GM06990 (cell line): ENCODE measurements at regions not wholly inside any gene's neighbourhood (a gene's known extent, or its start where the extent isn't known, plus 50 kb on each side); places are given as distances from the start of the nearest gene placed in this dataset.

Experiments
- DNase-seq: peaks from one replicate; pipeline ENCODE4 v3.0.0-alpha.2; 2011; ENCODE audit not compliant: insufficient read length; ENCODE audit errors: extremely low read depth
- H3K27me3 ChIP-seq: replicated peaks from 2 replicates; pipeline ENCODE4 v1.6.0; 2011; ENCODE audit warnings: low read length; ENCODE audit not compliant: control insufficient read depth, insufficient read depth
- H3K36me3 ChIP-seq: 2 replicates; pipeline ENCODE4 v1.5.1; 2011; ENCODE audit warnings: low read length; ENCODE audit not compliant: control insufficient read depth, insufficient read depth
- H3K4me3 ChIP-seq: replicated peaks from 2 replicates; pipeline ENCODE4 v1.5.1; 2011; ENCODE audit warnings: low read depth, mild to moderate bottlenecking, control low read depth, low read length
- CTCF ChIP-seq: IDR thresholded peaks from 2 replicates; pipeline ENCODE4 v1.5.1; 2011; ENCODE audit warnings: low read length, control low read depth, mild to moderate bottlenecking, inconsistent platforms; ENCODE audit not compliant: insufficient read depth, poor library complexity, severe bottlenecking

DNA sequence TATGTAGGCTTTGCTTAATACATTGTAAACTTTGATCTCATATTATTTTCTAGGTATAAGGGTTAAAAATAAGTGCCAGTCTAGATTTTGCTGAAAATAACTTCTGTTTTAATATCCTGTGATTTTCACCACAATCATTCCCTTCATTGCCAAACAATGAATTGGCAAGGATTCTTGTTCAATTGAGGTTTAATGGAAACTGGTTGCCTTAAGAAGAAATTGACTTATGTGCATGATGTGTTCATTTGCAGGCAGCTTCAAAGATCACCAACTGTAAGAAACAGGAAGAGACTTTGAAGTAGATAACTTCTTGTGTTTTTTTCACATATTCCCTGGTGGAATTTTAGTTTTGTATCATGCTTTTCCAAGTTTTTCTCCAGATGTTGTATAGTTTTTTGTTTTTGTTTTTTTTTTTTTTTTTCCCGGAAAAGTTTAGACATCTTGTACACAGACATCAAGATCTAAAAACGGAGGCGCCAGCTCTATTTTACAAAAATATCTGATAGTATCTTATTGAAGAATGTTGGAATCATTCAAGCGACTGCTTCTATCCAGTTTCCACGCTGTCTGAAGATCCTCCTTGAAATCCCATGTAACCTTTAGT, 108.3 kb downstream of the POSTN start:
- no peaks in the 10 kb centered on the region for H3K27me3 ChIP-seq
- no peaks in the 10 kb centered on the region for H3K36me3 ChIP-seq
- DNase-seq = no peak
- TF ChIP-seq CTCF = no peak
- no peak overlapping the region for H3K4me3 ChIP-seq

DNA sequence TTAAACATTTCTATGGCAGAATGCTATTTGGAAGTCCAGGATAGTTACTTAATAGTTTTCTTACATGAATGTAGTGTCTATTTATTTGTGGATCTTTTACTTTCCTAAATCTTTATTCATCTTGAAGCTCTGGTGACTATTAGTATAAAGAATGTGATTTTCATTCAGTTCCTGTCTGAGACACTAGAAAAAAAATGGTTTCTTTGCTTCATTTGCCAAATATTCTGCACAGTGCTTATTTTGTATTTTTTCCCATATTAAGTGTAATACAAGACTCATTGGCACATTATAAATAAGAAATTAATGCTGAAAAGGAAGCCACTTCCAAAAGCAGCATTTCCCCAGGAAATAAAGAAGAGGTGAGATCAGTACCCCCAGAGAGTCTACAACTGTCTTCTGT, 109.8 kb downstream of the POSTN start:
- Histone ChIP-seq H3K27me3 (no peaks in the 10 kb centered on the region), H3K4me3 (no peak overlapping the region), H3K36me3 (no peaks in the 10 kb centered on the region)
- no peak for TF ChIP-seq CTCF
- no peak for DNase-seq

- no peak for TF ChIP-seq CTCF
- Histone ChIP-seq H3K4me3 (no peak overlapping the region), H3K27me3 (no peaks in the 10 kb centered on the region), H3K36me3 (no peaks in the 10 kb centered on the region)
- DNase-seq = no peak
These were observed 112.3 kb downstream of the POSTN start for GRCh38 chr13:37486171-37486681.

DNA sequence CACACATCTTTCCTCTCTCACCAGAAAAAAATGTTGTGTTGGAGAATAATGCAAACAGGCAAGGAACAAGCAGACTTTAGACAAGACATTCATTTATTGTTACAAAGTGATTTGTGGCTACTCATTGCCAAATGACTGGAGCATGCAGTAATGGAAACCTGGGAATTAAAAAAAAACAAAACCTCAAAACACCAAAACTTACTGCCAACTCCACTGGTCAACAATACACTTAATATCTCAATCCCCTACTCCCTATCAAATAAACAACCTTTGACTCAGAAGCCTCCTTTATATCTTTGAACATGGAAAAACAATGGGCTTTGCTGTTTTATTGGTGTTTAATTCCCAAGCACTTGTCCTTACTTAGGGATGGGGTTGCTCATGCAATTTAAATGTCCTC, 112.8 kb downstream of the POSTN start:
- DNase-seq = no peak
- no peaks in the 10 kb centered on the region for H3K27me3 ChIP-seq
- no peaks in the 10 kb centered on the region for H3K36me3 ChIP-seq
- no peak for TF ChIP-seq CTCF
- no peak overlapping the region for H3K4me3 ChIP-seq

DNA sequence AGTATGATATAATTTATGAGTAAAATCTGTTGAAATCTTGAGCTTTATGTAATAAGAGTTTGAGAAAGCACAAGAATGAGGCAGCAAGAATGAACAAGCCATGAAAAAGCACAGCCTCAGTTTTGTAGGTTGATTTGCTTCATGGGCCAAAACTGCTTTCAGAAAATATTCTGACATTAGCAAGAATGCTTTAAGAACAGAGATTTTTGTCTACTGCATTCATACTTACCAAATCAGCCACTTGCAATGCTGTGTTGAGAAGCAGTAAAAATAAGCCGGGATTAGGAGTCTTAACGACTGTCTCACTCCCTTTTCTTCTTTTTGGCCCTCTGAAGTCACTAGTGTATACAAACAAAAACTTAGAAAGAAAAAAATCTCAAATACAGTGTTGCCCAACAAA, 114.5 kb downstream of the POSTN start:
- TF ChIP-seq CTCF = no peak
- Histone ChIP-seq H3K36me3 (no peaks in the 10 kb centered on the region), H3K27me3 (no peaks in the 10 kb centered on the region), H3K4me3 (no peak overlapping the region)
- DNase-seq = no peak

DNA sequence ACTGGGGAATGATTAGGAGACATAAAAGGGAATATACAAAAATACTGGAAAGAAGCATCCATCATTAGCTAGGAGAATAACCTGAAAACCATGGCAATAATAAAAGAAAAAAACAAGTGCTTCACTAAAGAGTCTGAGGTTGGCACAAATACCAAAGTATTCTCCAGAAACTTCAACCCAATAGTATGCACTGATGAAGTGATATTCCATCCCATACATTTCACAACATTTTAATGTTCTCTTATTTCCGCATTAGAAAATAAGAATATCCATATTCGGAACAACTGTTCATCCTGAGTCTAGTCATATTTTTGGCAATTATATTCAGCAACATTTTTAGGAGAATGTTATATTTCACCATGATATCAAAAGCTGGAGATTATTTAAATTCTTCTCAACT, 116.2 kb downstream of the POSTN start:
- TF ChIP-seq CTCF = no peak
- DNase-seq = no peak
- Histone ChIP-seq H3K36me3 (no peaks in the 10 kb centered on the region), H3K27me3 (no peaks in the 10 kb centered on the region), H3K4me3 (no peak overlapping the region)
